HepG2 (cell line): ENCODE measurements at regions not wholly inside any gene's neighbourhood (a gene's known extent, or its start where the extent isn't known, plus 50 kb on each side); places are given as distances from the start of the nearest gene placed in this dataset.

Source experiments
- ATAC-seq: fragments of 200-7000 bp; cut with Tn5 transposase; 3 replicates; pipeline ENCODE4 v1.9.1; 2020; ENCODE audit warnings: mild to moderate bottlenecking, moderate library complexity
- BruUV-seq: library from RNA; stranded (reverse); fragments of 400-500 nt; replicated peaks from 2 replicates; lab custom pipeline; 2021; lab: Mats Ljungman, UMichigan
- CTCF ChIA-PET: fragments of 300-600 bp; formaldehyde crosslinking; extraction: SDS; loops from one replicate; lab custom pipeline; 2021; ENCODE audit warnings: low total read pairs, inconsistent platforms, low intra/inter-chr PET ratio; lab: Yijun Ruan, JAX
- POLR2A ChIA-PET: fragments of 350-600 bp; sonication (Branson Sonifier 250); formaldehyde crosslinking; loops from one replicate; lab custom pipeline; 2020; ENCODE audit warnings: antibody characterized with exemption, inconsistent platforms; lab: Yijun Ruan, JAX
- DNase-seq: peaks from one replicate; pipeline ENCODE4 v3.0.0-alpha.2; 2015; ENCODE audit warnings: low spot score
- FAIRE-seq: peaks from 3 replicates; lab custom pipeline; 2011; peaks lifted over from hg19 to GRCh38; lab: Jason Lieb, UNC
- H2AFZ ChIP-seq: one replicate; pipeline ENCODE4 v1.6.1; 2011; ENCODE audit warnings: low read length, inconsistent platforms
- H3K27ac ChIP-seq: fragments of 300-600 bp; 3 replicates; pipeline ENCODE4 v1.8.0; 2011; ENCODE audit warnings: mixed run types, mild to moderate bottlenecking, mixed read lengths, low read length, inconsistent platforms; ENCODE audit not compliant: insufficient read depth; ENCODE audit errors: extremely low read length
- H3K27me3 ChIP-seq, 2 experiments: fragments of 200-600 bp in 1 of 2; 2 replicates in 1 of 2; 3 replicates in 1 of 2; pipeline versions ENCODE4 v1.6.0 to v1.8.0; 2011; ENCODE audit warnings: low read length in 2 of 2, mild to moderate bottlenecking in 2 of 2, moderate library complexity in 2 of 2, inconsistent platforms in 1 of 2; ENCODE audit not compliant: insufficient read depth in 2 of 2, control insufficient read depth in 1 of 2
- H3K36me3 ChIP-seq, 2 experiments: fragments of 200-600 bp in 1 of 2; replicated peaks in 1 of 2; 2 replicates in 1 of 2; 3 replicates in 1 of 2; pipeline versions ENCODE4 v1.5.1 to v1.8.0; 2011; ENCODE audit warnings: low read length in 2 of 2, inconsistent platforms in 1 of 2; ENCODE audit not compliant: insufficient read depth in 2 of 2, control insufficient read depth in 1 of 2
- H3K4me1 ChIP-seq: 2 replicates; pipeline ENCODE4 v1.5.1; 2012; ENCODE audit warnings: low read length, inconsistent platforms; ENCODE audit not compliant: insufficient read depth
- H3K4me2 ChIP-seq: 2 replicates; pipeline ENCODE4 v1.6.0; 2011; ENCODE audit warnings: low read depth, low read length, inconsistent platforms
- H3K4me3 ChIP-seq, 3 experiments: fragments of 200-600 bp in 1 of 3; sonication (generic), shearing (Covaris generic) in 1 of 3; replicated peaks in 1 of 3; 2 replicates each; pipeline ENCODE4 v1.5.1; 2011 to 2016; ENCODE audit warnings: low read length in 3 of 3, inconsistent platforms in 2 of 3, low read depth in 2 of 3, mild to moderate bottlenecking in 2 of 3, control low read depth in 1 of 3, mixed read lengths in 1 of 3; ENCODE audit not compliant: insufficient read depth in 1 of 3
- H3K79me2 ChIP-seq: one replicate; pipeline ENCODE4 v1.6.1; 2011; ENCODE audit warnings: low read length, inconsistent platforms; ENCODE audit not compliant: insufficient read depth
- H3K9ac ChIP-seq: 2 replicates; pipeline ENCODE4 v1.6.0; 2011; ENCODE audit warnings: mild to moderate bottlenecking, low read depth, low read length, inconsistent platforms; ENCODE audit not compliant: insufficient read depth
- H3K9me3 ChIP-seq: 2 replicates; pipeline ENCODE4 v1.5.1; 2012; ENCODE audit warnings: mild to moderate bottlenecking, low read length
- H4K20me1 ChIP-seq: 2 replicates; pipeline ENCODE4 v1.6.0; 2011; ENCODE audit warnings: inconsistent platforms, mild to moderate bottlenecking, low read length, moderate library complexity; ENCODE audit not compliant: insufficient read depth
- PRMT3 ChIP-seq: sonication (generic); formaldehyde crosslinking; IDR thresholded peaks from 2 replicates; pipeline ENCODE4 v1.8.1; 2022; ENCODE audit warnings: low read depth, mild to moderate bottlenecking, moderate library complexity, missing genetic modification reagents, borderline replicate concordance
- SIX4 ChIP-seq: sonication (generic); formaldehyde crosslinking; IDR thresholded peaks from 2 replicates; pipeline ENCODE4 v1.4.0; 2020; ENCODE audit warnings: missing genetic modification reagents
- ZBTB1 ChIP-seq: sonication (generic); formaldehyde crosslinking; IDR thresholded peaks from 2 replicates; pipeline ENCODE4 v1.4.0; 2020; ENCODE audit warnings: missing genetic modification reagents, borderline replicate concordance
- ZFX ChIP-seq: sonication (generic); formaldehyde crosslinking; IDR thresholded peaks from 2 replicates; pipeline ENCODE4 v1.4.0; 2020; ENCODE audit warnings: mild to moderate bottlenecking, low read depth, missing genetic modification reagents, moderate library complexity
- ZSCAN12 ChIP-seq: sonication (generic); formaldehyde crosslinking; IDR thresholded peaks from 2 replicates; pipeline ENCODE4 v1.9.0; 2021; ENCODE audit warnings: mild to moderate bottlenecking, missing genetic modification reagents
- WGBS: methylation state at CpG from one replicate; pipeline ENCODE4 v1.1.6; 2017; ENCODE audit warnings: low lambda C conversion rate; 5-methylcytosine and 5-hydroxymethylcytosine counted together
- in situ Hi-C: cut with HindIII; loops from 2 replicates; pipeline ENCODE4 v1.10.0; 2017; ENCODE audit warnings: low pct_unique_long_range_greater_than_20kb; ENCODE audit not compliant: extremely low pct_ligation_motif_present
- intact Hi-C: fragments of 100-400 bp; cut with micrococcal nuclease; formaldehyde crosslinking; loops from one replicate; pipeline ENCODE4 v1.10.0; 2022; ENCODE audit not compliant: unreplicated experiment
- TF ChIP-seq, protein P1 (sequence below): sonication (generic); formaldehyde crosslinking; IDR thresholded peaks from 2 replicates; pipeline ENCODE4 v1.5.1; 2020; ENCODE audit warnings: missing genetic modification reagents, mild to moderate bottlenecking, borderline replicate concordance
- TF ChIP-seq, protein P2 (sequence below): sonication (generic); formaldehyde crosslinking; IDR thresholded peaks from 2 replicates; pipeline ENCODE4 v1.4.0; 2020; ENCODE audit warnings: missing genetic modification reagents, borderline replicate concordance

DNA sequence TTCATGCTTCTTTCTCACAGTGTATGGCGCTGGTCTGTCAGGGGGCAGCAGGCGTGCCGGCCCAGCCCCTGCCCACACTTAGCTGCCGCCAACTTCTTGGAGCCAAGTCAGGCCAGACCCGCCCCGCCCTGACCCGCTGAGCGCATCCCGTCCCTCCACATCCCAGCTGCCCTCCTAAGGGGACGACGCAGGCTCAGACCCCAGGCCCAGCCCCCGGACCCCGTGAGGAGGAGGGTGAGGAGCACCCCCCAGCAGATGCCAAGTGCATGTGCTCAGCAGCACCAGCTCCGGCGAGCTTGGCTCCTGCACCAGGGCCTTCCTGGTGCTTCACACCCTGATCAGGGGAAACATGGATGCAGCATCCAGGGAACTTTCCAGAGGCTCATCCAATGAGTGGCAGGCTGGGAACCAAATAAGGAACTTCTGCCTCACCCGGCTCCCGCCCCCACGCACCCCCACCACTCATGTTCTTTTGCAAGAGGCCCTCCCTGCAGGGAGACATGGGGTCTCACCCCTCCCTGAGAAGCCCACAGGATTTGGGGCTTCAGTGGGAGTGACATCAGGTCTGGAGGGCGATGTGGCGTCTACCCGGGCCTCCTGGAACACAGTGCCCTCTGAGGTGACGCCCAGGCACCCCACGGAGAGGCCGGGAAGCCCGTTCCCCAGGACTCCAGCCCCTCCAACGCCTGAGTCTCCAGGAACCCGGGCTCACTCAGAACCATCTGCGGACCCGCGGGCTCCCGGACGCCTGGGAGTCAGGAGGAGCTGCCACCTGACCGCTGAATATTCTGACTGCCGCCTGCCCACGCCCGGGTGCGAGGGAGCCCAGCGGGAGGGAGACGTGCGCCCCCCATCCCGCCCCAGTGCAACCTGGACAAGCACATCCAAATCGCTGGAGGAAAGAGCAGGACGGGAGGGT lies 70.0 kb upstream of the GALNT9 start:
- POLR2A ChIA-PET: no interaction called here
- Histone ChIP-seq H3K9ac (no peak overlapping the region), H3K27ac (no peak overlapping the region), H3K9me3 (no peaks in the 10 kb centered on the region), H3K27me3 (peaks cover 34 to 86% of the 10 kb centered on the region in 2 experiments), H2AFZ (no peak overlapping the region), H3K4me3 (no peak overlapping the region), H3K4me2 (no peak overlapping the region), H3K4me1 (no peaks in the 10 kb centered on the region), H3K79me2 (no peaks in the 10 kb centered on the region), H4K20me1 (peaks cover 4% of the 10 kb centered on the region; the same call in 1 of the 2 replicates), H3K36me3 (no peaks in the 10 kb centered on the region)
- DNase-seq (no peak), FAIRE-seq (no peak), ATAC-seq (peak; percentile 9; the same call in 1 of the 3 replicates)
- in situ Hi-C loops (no loop called here), intact Hi-C loops (no loop called here)
- 35% methylated on average over 9 of the region's 43 CpGs for WGBS
- BruUV-seq: no TSS peak
- TF ChIP-seq ZSCAN12 (CRISPR knock-in tag) (no peak), SIX4 (CRISPR knock-in tag) (no peak), ZFX (no peak), ZBTB1 (CRISPR knock-in tag) (no peak), PRMT3 (no peak)
- TF ChIP-seq, protein P1, sequence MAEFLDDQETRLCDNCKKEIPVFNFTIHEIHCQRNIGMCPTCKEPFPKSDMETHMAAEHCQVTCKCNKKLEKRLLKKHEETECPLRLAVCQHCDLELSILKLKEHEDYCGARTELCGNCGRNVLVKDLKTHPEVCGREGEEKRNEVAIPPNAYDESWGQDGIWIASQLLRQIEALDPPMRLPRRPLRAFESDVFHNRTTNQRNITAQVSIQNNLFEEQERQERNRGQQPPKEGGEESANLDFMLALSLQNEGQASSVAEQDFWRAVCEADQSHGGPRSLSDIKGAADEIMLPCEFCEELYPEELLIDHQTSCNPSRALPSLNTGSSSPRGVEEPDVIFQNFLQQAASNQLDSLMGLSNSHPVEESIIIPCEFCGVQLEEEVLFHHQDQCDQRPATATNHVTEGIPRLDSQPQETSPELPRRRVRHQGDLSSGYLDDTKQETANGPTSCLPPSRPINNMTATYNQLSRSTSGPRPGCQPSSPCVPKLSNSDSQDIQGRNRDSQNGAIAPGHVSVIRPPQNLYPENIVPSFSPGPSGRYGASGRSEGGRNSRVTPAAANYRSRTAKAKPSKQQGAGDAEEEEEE: no peak
- TF ChIP-seq, protein P2, sequence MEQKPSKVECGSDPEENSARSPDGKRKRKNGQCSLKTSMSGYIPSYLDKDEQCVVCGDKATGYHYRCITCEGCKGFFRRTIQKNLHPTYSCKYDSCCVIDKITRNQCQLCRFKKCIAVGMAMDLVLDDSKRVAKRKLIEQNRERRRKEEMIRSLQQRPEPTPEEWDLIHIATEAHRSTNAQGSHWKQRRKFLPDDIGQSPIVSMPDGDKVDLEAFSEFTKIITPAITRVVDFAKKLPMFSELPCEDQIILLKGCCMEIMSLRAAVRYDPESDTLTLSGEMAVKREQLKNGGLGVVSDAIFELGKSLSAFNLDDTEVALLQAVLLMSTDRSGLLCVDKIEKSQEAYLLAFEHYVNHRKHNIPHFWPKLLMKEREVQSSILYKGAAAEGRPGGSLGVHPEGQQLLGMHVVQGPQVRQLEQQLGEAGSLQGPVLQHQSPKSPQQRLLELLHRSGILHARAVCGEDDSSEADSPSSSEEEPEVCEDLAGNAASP (CRISPR knock-in tag): no peak
- CTCF ChIA-PET: no interaction called here
